ENCODE measurements at regions not wholly inside any gene's neighbourhood (a gene's known extent, or its start where the extent isn't known, plus 50 kb on each side); places are given as distances from the start of the nearest gene placed in this dataset.

GRCh38 chr5:18051953-18052352 is 417.7 kb downstream of the TAF11L14 start (continued):
- TF ChIP-seq MNT (conservative IDR thresholded peaks at IDR 0.05) = no peak

- Histone ChIP-seq H3K36me3 (ENCODE audit: control insufficient read depth, insufficient read depth, low read length) (no peaks in the 10 kb centered on the region), H3K9ac (ENCODE audit: insufficient read depth in 1 of 2, low read depth in 2 of 2, low read length in 2 of 2) (no peak overlapping the region), H2AFZ (ENCODE audit: low read depth, low read length) (no peak overlapping the region), H3K79me2 (ENCODE audit: control insufficient read depth, insufficient read depth, low read length) (no peaks in the 10 kb centered on the region), H3K4me3 (no peak overlapping the region), H3K27me3 (ENCODE audit: control insufficient read depth in 2 of 2, insufficient read depth in 2 of 2, low read length in 2 of 2) (no peaks in the 10 kb centered on the region), H4K20me1 (replicated peaks; ENCODE audit: control insufficient read depth, insufficient read depth, low read length) (no peaks in the 10 kb centered on the region), H3K9me1 (ENCODE audit: control insufficient read depth, insufficient read depth, low read length) (no peaks in the 10 kb centered on the region), H3K4me1 (replicated peaks in 1 of 2; ENCODE audit: control insufficient read depth in 2 of 2, insufficient read depth in 2 of 2, low read length in 2 of 2) (no peaks in the 10 kb centered on the region), H3K27ac (ENCODE audit: extremely low read depth, low read depth, low read length) (no peak overlapping the region), H3K9me3 (replicated peaks; ENCODE audit: control insufficient read depth, insufficient read depth, low read depth, low read length) (no peaks in the 10 kb centered on the region; the same call in 1 of the 2 replicates), H3K4me2 (ENCODE audit: insufficient read depth, low read length) (no peak overlapping the region)
- no TSS peak for BruUV-seq (replicated peaks)
- intact Hi-C loops (cut with micrococcal nuclease) (no loop called here), in situ Hi-C loops (cut with MboI) (no loop called here)
- 0% methylated on average over 3 of the region's 3 CpGs for WGBS (ENCODE audit: insufficient coverage, low coverage, missing lambda C conversion rate)
- ATAC-seq (no peak), FAIRE-seq (no peak), DNase-seq (ENCODE audit: extremely low read depth in 1 of 4, low spot score in 3 of 4) (no peak)
- CTCF ChIA-PET (ENCODE audit: low intra/inter-chr PET ratio) = no interaction called here
- POLR2A ChIA-PET = no interaction called here
- peak; percentile 11; the same call in 1 of the 2 replicates for TF ChIP-seq ZNF316 (IDR thresholded peaks at IDR 0.05)
- TF ChIP-seq XRCC4 (IDR thresholded peaks at IDR 0.05; ENCODE audit: extremely low read depth, insufficient read depth, insufficient read length) = no peak
Observed at GRCh38 chr5:18052569-18052968, 418.3 kb downstream of the TAF11L14 start.

GRCh38 chr5:18057725-18058124 is 423.5 kb downstream of the TAF11L14 start:
- Histone ChIP-seq H3K4me2 (ENCODE audit: insufficient read depth, low read length) (no peak overlapping the region), H3K79me2 (ENCODE audit: control insufficient read depth, insufficient read depth, low read length) (no peaks in the 10 kb centered on the region), H3K27me3 (ENCODE audit: control insufficient read depth in 2 of 2, insufficient read depth in 2 of 2, low read length in 2 of 2) (no peaks in the 10 kb centered on the region), H3K4me1 (replicated peaks in 1 of 2; ENCODE audit: control insufficient read depth in 2 of 2, insufficient read depth in 2 of 2, low read length in 2 of 2) (no peaks in the 10 kb centered on the region), H3K9ac (ENCODE audit: insufficient read depth in 1 of 2, low read depth in 2 of 2, low read length in 2 of 2) (no peak overlapping the region), H3K4me3 (no peak overlapping the region), H4K20me1 (replicated peaks; ENCODE audit: control insufficient read depth, insufficient read depth, low read length) (no peaks in the 10 kb centered on the region), H3K9me1 (ENCODE audit: control insufficient read depth, insufficient read depth, low read length) (no peaks in the 10 kb centered on the region), H3K27ac (ENCODE audit: extremely low read depth, low read depth, low read length) (no peak overlapping the region), H2AFZ (ENCODE audit: low read depth, low read length) (no peak overlapping the region), H3K9me3 (replicated peaks; ENCODE audit: control insufficient read depth, insufficient read depth, low read depth, low read length) (no peaks in the 10 kb centered on the region; the same call in 1 of the 2 replicates), H3K36me3 (ENCODE audit: control insufficient read depth, insufficient read depth, low read length) (no peaks in the 10 kb centered on the region)
- WGBS (ENCODE audit: insufficient coverage, low coverage, missing lambda C conversion rate) = 0% methylated on average over 3 of the region's 3 CpGs
- ATAC-seq = no peak
- POLR2A ChIA-PET = no interaction called here
- CTCF ChIA-PET (ENCODE audit: low intra/inter-chr PET ratio) = no interaction called here
- no TSS peak for BruUV-seq (replicated peaks)
- no peak for FAIRE-seq
- in situ Hi-C loops (cut with MboI) = no loop called here
- DNase-seq (ENCODE audit: extremely low read depth in 1 of 4, low spot score in 3 of 4) = no peak
- intact Hi-C loops (cut with micrococcal nuclease) = no loop called here
- TF ChIP-seq ZNF184 (CRISPR knock-in tag; IDR thresholded peaks at IDR 0.05) (no peak), TFE3 (CRISPR knock-in tag; IDR thresholded peaks at IDR 0.05) (no peak), CREB3 (tag; conservative IDR thresholded peaks at IDR 0.05; ENCODE audit: low read depth) (no peak), ZFPM2 (CRISPR knock-in tag; IDR thresholded peaks at IDR 0.05) (no peak), MCM3 (IDR thresholded peaks at IDR 0.05) (no peak), CBFB (CRISPR knock-in tag; IDR thresholded peaks at IDR 0.05) (no peak), TOE1 (IDR thresholded peaks at IDR 0.05; ENCODE audit: borderline replicate concordance) (no peak), TOE1 (CRISPR knock-in tag; IDR thresholded peaks at IDR 0.05; ENCODE audit: borderline replicate concordance, low read depth) (no peak), HNRNPLL (IDR thresholded peaks at IDR 0.05; ENCODE audit: low read depth, low read length, poor library complexity, severe bottlenecking) (no peak)
